ENCODE measurements at regions not wholly inside any gene's neighbourhood (a gene's known extent, or its start where the extent isn't known, plus 50 kb on each side); places are given as distances from the start of the nearest gene placed in this dataset.

DNA sequence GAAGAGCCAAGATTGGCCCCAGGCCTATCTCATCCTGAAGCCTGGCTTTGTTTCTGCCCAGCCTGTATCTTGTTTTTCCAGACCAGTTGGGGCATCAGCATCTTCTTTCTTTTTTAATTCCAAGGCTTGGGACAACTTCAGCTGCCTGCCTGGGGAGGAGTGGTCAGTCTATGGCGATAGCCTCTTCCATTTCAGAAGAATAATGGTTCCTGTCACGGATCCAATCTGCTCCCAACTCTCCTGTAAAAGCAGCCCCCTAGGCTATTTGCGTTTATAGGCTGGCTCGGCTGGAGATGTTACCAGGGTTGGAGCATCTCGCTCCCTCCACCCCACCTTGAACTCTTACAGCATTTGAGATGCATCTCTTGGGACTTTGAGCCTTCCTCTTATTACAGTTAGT lies 145.2 kb upstream of the CADM1 start (continued):
- TF ChIP-seq, protein P1, sequence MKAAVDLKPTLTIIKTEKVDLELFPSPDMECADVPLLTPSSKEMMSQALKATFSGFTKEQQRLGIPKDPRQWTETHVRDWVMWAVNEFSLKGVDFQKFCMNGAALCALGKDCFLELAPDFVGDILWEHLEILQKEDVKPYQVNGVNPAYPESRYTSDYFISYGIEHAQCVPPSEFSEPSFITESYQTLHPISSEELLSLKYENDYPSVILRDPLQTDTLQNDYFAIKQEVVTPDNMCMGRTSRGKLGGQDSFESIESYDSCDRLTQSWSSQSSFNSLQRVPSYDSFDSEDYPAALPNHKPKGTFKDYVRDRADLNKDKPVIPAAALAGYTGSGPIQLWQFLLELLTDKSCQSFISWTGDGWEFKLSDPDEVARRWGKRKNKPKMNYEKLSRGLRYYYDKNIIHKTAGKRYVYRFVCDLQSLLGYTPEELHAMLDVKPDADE (IDR thresholded peaks at IDR 0.05), result no peak
- TF ChIP-seq, protein P2, sequence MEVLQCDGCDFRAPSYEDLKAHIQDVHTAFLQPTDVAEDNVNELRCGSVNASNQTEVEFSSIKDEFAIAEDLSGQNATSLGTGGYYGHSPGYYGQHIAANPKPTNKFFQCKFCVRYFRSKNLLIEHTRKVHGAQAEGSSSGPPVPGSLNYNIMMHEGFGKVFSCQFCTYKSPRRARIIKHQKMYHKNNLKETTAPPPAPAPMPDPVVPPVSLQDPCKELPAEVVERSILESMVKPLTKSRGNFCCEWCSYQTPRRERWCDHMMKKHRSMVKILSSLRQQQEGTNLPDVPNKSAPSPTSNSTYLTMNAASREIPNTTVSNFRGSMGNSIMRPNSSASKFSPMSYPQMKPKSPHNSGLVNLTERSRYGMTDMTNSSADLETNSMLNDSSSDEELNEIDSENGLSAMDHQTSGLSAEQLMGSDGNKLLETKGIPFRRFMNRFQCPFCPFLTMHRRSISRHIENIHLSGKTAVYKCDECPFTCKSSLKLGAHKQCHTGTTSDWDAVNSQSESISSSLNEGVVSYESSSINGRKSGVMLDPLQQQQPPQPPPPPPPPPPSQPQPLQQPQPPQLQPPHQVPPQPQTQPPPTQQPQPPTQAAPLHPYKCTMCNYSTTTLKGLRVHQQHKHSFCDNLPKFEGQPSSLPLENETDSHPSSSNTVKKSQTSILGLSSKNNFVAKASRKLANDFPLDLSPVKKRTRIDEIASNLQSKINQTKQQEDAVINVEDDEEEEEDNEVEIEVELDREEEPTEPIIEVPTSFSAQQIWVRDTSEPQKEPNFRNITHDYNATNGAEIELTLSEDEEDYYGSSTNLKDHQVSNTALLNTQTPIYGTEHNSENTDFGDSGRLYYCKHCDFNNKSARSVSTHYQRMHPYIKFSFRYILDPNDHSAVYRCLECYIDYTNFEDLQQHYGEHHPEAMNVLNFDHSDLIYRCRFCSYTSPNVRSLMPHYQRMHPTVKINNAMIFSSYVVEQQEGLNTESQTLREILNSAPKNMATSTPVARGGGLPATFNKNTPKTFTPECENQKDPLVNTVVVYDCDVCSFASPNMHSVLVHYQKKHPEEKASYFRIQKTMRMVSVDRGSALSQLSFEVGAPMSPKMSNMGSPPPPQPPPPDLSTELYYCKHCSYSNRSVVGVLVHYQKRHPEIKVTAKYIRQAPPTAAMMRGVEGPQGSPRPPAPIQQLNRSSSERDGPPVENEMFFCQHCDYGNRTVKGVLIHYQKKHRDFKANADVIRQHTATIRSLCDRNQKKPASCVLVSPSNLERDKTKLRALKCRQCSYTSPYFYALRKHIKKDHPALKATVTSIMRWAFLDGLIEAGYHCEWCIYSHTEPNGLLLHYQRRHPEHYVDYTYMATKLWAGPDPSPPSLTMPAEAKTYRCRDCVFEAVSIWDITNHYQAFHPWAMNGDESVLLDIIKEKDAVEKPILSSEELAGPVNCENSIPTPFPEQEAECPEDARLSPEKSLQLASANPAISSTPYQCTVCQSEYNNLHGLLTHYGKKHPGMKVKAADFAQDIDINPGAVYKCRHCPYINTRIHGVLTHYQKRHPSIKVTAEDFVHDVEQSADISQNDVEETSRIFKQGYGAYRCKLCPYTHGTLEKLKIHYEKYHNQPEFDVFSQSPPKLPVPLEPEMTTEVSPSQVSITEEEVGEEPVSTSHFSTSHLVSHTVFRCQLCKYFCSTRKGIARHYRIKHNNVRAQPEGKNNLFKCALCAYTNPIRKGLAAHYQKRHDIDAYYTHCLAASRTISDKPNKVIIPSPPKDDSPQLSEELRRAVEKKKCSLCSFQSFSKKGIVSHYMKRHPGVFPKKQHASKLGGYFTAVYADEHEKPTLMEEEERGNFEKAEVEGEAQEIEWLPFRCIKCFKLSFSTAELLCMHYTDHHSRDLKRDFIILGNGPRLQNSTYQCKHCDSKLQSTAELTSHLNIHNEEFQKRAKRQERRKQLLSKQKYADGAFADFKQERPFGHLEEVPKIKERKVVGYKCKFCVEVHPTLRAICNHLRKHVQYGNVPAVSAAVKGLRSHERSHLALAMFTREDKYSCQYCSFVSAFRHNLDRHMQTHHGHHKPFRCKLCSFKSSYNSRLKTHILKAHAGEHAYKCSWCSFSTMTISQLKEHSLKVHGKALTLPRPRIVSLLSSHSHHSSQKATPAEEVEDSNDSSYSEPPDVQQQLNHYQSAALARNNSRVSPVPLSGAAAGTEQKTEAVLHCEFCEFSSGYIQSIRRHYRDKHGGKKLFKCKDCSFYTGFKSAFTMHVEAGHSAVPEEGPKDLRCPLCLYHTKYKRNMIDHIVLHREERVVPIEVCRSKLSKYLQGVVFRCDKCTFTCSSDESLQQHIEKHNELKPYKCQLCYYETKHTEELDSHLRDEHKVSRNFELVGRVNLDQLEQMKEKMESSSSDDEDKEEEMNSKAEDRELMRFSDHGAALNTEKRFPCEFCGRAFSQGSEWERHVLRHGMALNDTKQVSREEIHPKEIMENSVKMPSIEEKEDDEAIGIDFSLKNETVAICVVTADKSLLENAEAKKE (CRISPR knock-in tag; IDR thresholded peaks at IDR 0.05), result no peak
- no peak for TF ChIP-seq POLR2AphosphoS5 (IDR thresholded peaks at IDR 0.05; ENCODE audit: low read depth)
- no peak for TF ChIP-seq CREB1 (CRISPR knock-in tag; IDR thresholded peaks at IDR 0.05; ENCODE audit: low read depth)

DNA sequence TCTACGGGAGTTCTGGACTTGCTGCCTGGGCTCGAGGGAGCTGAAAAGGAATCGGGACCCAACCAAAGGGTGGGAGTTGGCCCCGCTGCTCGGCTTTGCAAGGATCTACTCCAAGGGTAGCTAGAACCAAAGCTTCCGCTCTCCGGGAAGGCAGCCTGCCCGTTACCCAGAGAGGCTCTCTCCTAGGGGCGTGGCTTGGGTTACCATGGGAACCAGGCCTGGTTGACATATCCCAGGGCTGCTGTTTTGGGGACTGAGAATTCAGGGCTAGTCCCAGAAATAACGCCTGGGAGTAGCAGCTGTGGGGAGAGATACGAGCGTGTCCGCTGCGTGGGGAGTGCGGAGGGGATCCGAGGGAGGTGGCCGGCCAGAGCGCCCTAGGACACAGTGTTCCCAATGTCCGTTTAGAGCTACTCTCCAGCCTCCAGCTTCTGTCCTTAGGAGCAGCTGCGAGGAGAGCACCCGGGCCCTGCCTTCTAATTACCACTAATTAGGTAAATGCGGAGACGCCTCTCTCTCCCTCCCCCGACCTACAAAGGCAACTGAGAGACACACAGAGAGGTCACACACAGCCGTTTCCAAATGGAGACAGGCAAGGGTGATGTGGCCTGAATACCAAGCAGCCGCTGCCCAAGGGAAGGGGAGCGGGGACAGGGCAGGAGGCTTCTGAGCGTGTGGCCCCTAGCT lies 141.6 kb upstream of the CADM1 start:
- Mint-ChIP-seq H3K9me3 (no peaks in the 10 kb centered on the region), H3K36me3 (ENCODE audit: low read depth) (no peaks in the 10 kb centered on the region), H3K27me3 (ENCODE audit: insufficient read depth, low read depth, poor library complexity) (peaks cover 10% of the 10 kb centered on the region), H3K4me3 (peak overlapping the region; percentile 40; the same call in 2 of the 3 replicates), H3K27ac (no peak overlapping the region), H3K4me1 (peaks cover 28% of the 10 kb centered on the region)
- Histone ChIP-seq H3K9me2 (ENCODE audit: insufficient read depth) (no peaks in the 10 kb centered on the region), H3K27me3 (ENCODE audit: insufficient read depth) (no peaks in the 10 kb centered on the region), H3K4me2 (0 out of 2 replicates have a peak overlapping the region, but pooled peaks have one; percentile 66), H3K36me3 (ENCODE audit: insufficient read depth) (no peaks in the 10 kb centered on the region), H4K20me1 (replicated peaks; ENCODE audit: insufficient read depth) (no peaks in the 10 kb centered on the region), H3K27ac (ENCODE audit: low read depth) (no peak overlapping the region), H2AFZ (peak overlapping the region; percentile 80), H3K4me1 (ENCODE audit: insufficient read depth) (no peaks in the 10 kb centered on the region; the same call in 1 of the 2 replicates), H3K4me3 (peak overlapping the region; percentile 34; the same call in 1 of the 2 replicates), H3F3A (replicated peaks; ENCODE audit: low read depth) (no peaks in the 10 kb centered on the region), H3K79me2 (replicated peaks; ENCODE audit: insufficient read depth) (no peaks in the 10 kb centered on the region)
- ATAC-seq, result peak; percentile 92
- DNase-seq (ENCODE audit: low spot score), result peak; percentile 85
- TF ChIP-seq EZH2 (IDR thresholded peaks at IDR 0.05; ENCODE audit: low read depth, unreplicated experiment) (no peak), STAT1 (IDR thresholded peaks at IDR 0.05; ENCODE audit: unreplicated experiment) (no peak), NANOG (IDR thresholded peaks at IDR 0.05; ENCODE audit: borderline replicate concordance) (no peak), JUNB (IDR thresholded peaks at IDR 0.05; ENCODE audit: unreplicated experiment) (no peak), ZNF331 (CRISPR knock-in tag; IDR thresholded peaks at IDR 0.05; ENCODE audit: low read depth) (no peak), EZH2phosphoT487 (IDR thresholded peaks at IDR 0.05; ENCODE audit: unreplicated experiment) (no peak), CREB1 (CRISPR knock-in tag; IDR thresholded peaks at IDR 0.05; ENCODE audit: low read depth) (no peak)
- TF ChIP-seq, protein P3, sequence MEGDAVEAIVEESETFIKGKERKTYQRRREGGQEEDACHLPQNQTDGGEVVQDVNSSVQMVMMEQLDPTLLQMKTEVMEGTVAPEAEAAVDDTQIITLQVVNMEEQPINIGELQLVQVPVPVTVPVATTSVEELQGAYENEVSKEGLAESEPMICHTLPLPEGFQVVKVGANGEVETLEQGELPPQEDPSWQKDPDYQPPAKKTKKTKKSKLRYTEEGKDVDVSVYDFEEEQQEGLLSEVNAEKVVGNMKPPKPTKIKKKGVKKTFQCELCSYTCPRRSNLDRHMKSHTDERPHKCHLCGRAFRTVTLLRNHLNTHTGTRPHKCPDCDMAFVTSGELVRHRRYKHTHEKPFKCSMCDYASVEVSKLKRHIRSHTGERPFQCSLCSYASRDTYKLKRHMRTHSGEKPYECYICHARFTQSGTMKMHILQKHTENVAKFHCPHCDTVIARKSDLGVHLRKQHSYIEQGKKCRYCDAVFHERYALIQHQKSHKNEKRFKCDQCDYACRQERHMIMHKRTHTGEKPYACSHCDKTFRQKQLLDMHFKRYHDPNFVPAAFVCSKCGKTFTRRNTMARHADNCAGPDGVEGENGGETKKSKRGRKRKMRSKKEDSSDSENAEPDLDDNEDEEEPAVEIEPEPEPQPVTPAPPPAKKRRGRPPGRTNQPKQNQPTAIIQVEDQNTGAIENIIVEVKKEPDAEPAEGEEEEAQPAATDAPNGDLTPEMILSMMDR (conservative IDR thresholded peaks at IDR 0.05; ENCODE audit: low read depth in 2 of 2), result no peak
- TF ChIP-seq, protein P4, sequence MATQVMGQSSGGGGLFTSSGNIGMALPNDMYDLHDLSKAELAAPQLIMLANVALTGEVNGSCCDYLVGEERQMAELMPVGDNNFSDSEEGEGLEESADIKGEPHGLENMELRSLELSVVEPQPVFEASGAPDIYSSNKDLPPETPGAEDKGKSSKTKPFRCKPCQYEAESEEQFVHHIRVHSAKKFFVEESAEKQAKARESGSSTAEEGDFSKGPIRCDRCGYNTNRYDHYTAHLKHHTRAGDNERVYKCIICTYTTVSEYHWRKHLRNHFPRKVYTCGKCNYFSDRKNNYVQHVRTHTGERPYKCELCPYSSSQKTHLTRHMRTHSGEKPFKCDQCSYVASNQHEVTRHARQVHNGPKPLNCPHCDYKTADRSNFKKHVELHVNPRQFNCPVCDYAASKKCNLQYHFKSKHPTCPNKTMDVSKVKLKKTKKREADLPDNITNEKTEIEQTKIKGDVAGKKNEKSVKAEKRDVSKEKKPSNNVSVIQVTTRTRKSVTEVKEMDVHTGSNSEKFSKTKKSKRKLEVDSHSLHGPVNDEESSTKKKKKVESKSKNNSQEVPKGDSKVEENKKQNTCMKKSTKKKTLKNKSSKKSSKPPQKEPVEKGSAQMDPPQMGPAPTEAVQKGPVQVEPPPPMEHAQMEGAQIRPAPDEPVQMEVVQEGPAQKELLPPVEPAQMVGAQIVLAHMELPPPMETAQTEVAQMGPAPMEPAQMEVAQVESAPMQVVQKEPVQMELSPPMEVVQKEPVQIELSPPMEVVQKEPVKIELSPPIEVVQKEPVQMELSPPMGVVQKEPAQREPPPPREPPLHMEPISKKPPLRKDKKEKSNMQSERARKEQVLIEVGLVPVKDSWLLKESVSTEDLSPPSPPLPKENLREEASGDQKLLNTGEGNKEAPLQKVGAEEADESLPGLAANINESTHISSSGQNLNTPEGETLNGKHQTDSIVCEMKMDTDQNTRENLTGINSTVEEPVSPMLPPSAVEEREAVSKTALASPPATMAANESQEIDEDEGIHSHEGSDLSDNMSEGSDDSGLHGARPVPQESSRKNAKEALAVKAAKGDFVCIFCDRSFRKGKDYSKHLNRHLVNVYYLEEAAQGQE (IDR thresholded peaks at IDR 0.05; ENCODE audit: unreplicated experiment), result no peak
